Motor neuron (in vitro differentiated cells): ENCODE measurements at regions not wholly inside any gene's neighbourhood (a gene's known extent, or its start where the extent isn't known, plus 50 kb on each side); places are given as distances from the start of the nearest gene placed in this dataset.

Experiments
- ATAC-seq, 8 experiments: fragments of 200-7000 bp; cut with Tn5 transposase; replicated peaks in 6 of 8; 2 replicates each; pipeline ENCODE4 v1.8.0; 2021; ENCODE audit warnings: mild to moderate bottlenecking in 8 of 8, moderate library complexity in 8 of 8
- H3K27ac ChIP-seq, 2 donors: fragments of 250-450 bp; sonication (Bioruptor Pico); 2 replicates each; pipeline ENCODE4 v1.9.0; 2021; ENCODE audit warnings: antibody characterized with exemption in 2 of 2, mild to moderate bottlenecking in 2 of 2, moderate library complexity in 1 of 2
- H3K4me1 ChIP-seq, 2 donors: fragments of 250-450 bp; sonication (Bioruptor Pico); replicated peaks in 1 of 2; 2 replicates each; pipeline ENCODE4 v1.6.1; 2021; ENCODE audit warnings: antibody characterized with exemption in 2 of 2, mild to moderate bottlenecking in 2 of 2, moderate library complexity in 1 of 2
- H3K4me3 ChIP-seq, 5 donors: fragments of 250-450 bp; sonication (Bioruptor Pico); 2 replicates each; pipeline ENCODE4 v1.9.0; 2021; ENCODE audit warnings: antibody characterized with exemption in 5 of 5, mild to moderate bottlenecking in 5 of 5, moderate library complexity in 4 of 5
- WGBS, 10 experiments: fragments of 450-650 bp; shearing (Covaris generic); methylation state at CpG; one replicate each; pipeline ENCODE4 v1.0.0; 2022; 5-methylcytosine and 5-hydroxymethylcytosine counted together
- in situ Hi-C, 9 experiments: fragments of 400-800 bp; cut with MboI; loops; one replicate each; pipeline ENCODE4 v1.15.0; 2021; ENCODE audit warnings: low sequenced_read_pairs in 9 of 9, low pct_unique_long_range_greater_than_20kb in 2 of 9; ENCODE audit not compliant: unreplicated experiment in 9 of 9

GRCh38 chr1:208757846-208758245 is 513.7 kb upstream of the PLXNA2 start:
- H3K27ac ChIP-seq: no peak overlapping the region
- in situ Hi-C loops: no loop called here
- H3K4me1 ChIP-seq: peaks cover 0 to 11% of the 10 kb centered on the region in 2 donors
- peak in 3 of 8 experiments; percentile 60 to 91 (median 88) for ATAC-seq
- WGBS, 10 experiments: 0 to 100% (median 40%) methylated on average over 1 of the region's 1 CpG; no CpG with 5 or more reads in 5 of the 10 experiments
- no peak overlapping the region for H3K4me3 ChIP-seq

GRCh38 chr1:208759255-208759654 is 515.1 kb upstream of the PLXNA2 start:
- in situ Hi-C loops: no loop called here
- H3K4me3 ChIP-seq: no peak overlapping the region
- no peak for ATAC-seq

DNA sequence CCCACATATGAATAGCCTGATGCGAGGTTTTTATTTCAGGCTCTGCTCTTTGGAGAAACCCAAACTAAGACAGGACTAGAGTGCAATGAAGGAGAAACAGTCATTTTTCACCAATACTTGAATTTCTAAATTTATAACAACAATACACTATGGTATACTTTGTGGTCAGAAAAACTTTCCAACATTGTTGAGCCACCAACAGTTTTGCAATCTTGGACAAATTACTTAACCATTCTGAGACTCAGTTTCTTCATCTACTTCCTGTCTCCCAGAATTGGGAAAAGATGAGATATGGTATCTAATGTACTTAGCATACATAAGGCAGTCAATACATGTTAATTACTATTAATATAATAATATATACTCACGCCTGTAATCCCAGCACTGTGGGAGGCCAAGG is 519.8 kb upstream of the PLXNA2 start:
- Histone ChIP-seq H3K27ac (no peak overlapping the region), H3K4me1 (peaks cover 8 to 28% of the 10 kb centered on the region in 2 donors), H3K4me3 (no peak overlapping the region)
- WGBS, 10 experiments: 40 to 100% (median 100%) methylated on average over 1 to 2 of the region's 2 CpGs; no CpG with 5 or more reads in 3 of the 10 experiments
- no peak for ATAC-seq
- in situ Hi-C loops: no loop called here

More at GRCh38 chr1:208759255-208759654, 515.1 kb upstream of the PLXNA2 start:
- H3K27ac ChIP-seq: no peak overlapping the region
- H3K4me1 ChIP-seq: peaks cover 0 to 11% of the 10 kb centered on the region in 2 donors

DNA sequence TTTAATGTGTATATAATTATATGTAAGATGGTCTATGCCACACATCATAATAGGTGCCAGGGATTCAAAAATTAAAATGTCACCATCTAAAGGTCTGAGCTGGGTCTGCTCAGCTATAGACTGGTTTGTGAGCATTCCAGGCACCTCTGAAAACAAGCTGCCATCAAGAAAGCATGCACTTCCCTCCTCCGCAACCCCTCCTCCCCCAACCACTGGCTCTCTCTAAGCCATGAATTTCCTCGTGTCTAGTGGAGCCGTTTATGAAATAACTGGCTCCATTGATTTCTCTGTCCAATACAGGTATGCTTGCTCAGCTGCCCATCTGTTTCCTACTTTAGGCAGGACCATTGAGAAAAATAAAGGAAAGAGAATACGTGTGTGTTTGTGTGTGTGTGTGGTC is 522.6 kb upstream of the PLXNA2 start:
- peak in 5 of 8 experiments; percentile 37 to 85 (median 48) for ATAC-seq
- H3K4me1 ChIP-seq: peaks cover 8 to 34% of the 10 kb centered on the region in 2 donors
- H3K27ac ChIP-seq: no peak overlapping the region
- in situ Hi-C loops: no loop called here
- no peak overlapping the region for H3K4me3 ChIP-seq
- WGBS, 10 experiments: 0 to 80% (median 30%) methylated on average over 1 to 4 of the region's 4 CpGs; no CpG with 5 or more reads in 6 of the 10 experiments

DNA sequence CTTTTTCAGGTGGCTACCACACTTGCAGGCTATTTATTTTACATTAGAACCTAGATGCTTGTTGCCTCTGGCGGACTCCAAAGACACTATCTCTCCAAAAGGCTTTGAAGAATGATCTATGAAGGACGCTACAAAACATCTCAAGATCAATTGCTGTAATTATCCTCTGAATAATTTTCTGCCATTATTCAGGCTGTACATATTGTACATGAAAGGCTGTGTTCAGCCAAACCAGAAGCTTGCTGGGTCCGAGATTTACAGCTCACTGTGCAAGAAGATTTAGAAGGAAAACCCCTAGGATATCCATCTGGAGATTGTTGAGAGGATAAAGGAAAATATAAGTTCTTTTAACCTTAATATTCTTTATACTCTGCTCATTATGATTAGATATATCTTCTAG is 523.6 kb upstream of the PLXNA2 start:
- in situ Hi-C loops: no loop called here
- no peak overlapping the region for H3K4me3 ChIP-seq
- 0 to 100% (median 77%) methylated on average over 1 to 3 of the region's 3 CpGs; no CpG with 5 or more reads in 2 of the 10 experiments for WGBS, 10 experiments
- peak in 2 of 8 experiments; percentile 13 to 68 for ATAC-seq
- peaks cover 8 to 34% of the 10 kb centered on the region in 2 donors for H3K4me1 ChIP-seq
- no peak overlapping the region for H3K27ac ChIP-seq

GRCh38 chr1:208772891-208773290 is 528.7 kb upstream of the PLXNA2 start:
- in situ Hi-C loops: no loop called here
- WGBS, 10 experiments: 14 to 100% (median 81%) methylated on average over 1 to 4 of the region's 4 CpGs; no CpG with 5 or more reads in 3 of the 10 experiments
- ATAC-seq: no peak
- H3K4me3 ChIP-seq: no peak overlapping the region
- H3K4me1 ChIP-seq: peaks cover 0 to 28% of the 10 kb centered on the region in 2 donors
- H3K27ac ChIP-seq: no peak overlapping the region

GRCh38 chr1:208775841-208776240 is 531.7 kb upstream of the PLXNA2 start:
- no peak for ATAC-seq
- no peak overlapping the region for H3K27ac ChIP-seq
- H3K4me1 ChIP-seq: peaks cover 0 to 12% of the 10 kb centered on the region in 2 donors
- H3K4me3 ChIP-seq: no peak overlapping the region
- in situ Hi-C loops: no loop called here
- WGBS, 10 experiments: 0 to 88% (median 76%) methylated on average over 1 to 3 of the region's 3 CpGs; no CpG with 5 or more reads in 2 of the 10 experiments

- H3K4me3 ChIP-seq: no peak overlapping the region
- 15 to 96% (median 88%) methylated on average over 1 to 6 of the region's 6 CpGs for WGBS, 10 experiments
- in situ Hi-C loops: no loop called here
Measured at GRCh38 chr1:208778417-208778816, 534.2 kb upstream of the PLXNA2 start.

DNA sequence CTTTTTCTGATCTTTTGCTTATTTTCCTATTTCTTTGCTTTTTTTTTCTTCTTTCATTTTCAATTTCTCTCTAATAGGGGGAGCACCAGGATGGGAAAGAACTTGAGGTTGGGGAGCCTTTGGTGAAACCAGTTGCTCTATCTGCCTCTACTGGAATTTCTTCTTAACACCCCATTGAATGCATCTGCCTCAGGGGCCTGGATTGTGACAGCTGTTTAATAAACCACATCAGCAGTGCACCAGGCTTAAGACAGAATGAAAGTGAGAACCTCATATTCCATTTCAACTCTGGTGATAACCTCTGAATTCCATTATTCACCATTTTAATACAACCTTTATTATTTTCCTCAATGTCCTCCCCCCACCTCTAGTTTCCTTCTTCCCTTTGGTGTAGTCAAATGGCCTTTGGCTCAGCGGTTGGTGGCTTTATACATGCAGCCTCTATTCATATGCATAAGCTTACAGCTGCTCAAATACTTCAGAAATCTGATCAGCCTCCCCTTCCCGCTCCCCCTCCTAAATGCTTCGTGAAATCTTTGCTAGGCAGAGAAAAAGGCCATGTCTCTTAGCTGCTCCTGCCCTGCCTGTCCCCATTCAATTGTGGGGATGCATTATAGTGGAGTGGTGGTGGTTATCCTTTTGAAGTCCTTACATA is 537.3 kb upstream of the PLXNA2 start:
- H3K4me1 ChIP-seq: peaks cover 14 to 17% of the 10 kb centered on the region in 2 donors
- H3K27ac ChIP-seq: no peak overlapping the region
- ATAC-seq: peak in 6 of 8 experiments; percentile 54 to 89 (median 78)
- in situ Hi-C loops: no loop called here
- H3K4me3 ChIP-seq: no peak overlapping the region
- WGBS, 10 experiments: 0 to 43% (median 8%) methylated on average over 1 to 3 of the region's 3 CpGs

More at GRCh38 chr1:208778417-208778816, 534.2 kb upstream of the PLXNA2 start:
- peak in 1 of 8 experiments; percentile 21 for ATAC-seq
- H3K4me1 ChIP-seq: peaks cover 14 to 26% of the 10 kb centered on the region in 2 donors
- no peak overlapping the region for H3K27ac ChIP-seq

DNA sequence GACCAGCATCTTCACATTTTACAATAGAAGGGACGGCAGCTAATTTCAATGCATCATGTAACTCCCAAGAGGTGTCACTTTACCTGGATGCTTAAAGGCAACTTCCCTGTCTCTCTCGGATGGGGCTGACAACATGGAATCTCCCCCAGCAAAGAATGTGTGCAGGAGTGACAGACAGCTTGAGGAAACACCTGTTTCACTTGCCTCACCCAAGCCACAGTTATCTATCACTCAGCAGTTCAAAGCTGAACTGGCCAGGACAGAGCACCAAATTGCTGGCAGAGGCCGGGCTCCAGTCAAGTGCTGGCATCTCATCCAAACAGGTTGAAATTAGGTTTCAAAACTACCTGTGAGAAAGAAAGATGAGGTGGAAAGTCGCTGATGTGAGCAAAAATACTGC is 538.0 kb upstream of the PLXNA2 start:
- Histone ChIP-seq H3K4me1 (peaks cover 14 to 17% of the 10 kb centered on the region in 2 donors), H3K4me3 (no peak overlapping the region), H3K27ac (no peak overlapping the region)
- no peak for ATAC-seq
- in situ Hi-C loops: no loop called here
- 0 to 92% (median 40%) methylated on average over 1 to 4 of the region's 4 CpGs; no CpG with 5 or more reads in 1 of the 10 experiments for WGBS, 10 experiments

DNA sequence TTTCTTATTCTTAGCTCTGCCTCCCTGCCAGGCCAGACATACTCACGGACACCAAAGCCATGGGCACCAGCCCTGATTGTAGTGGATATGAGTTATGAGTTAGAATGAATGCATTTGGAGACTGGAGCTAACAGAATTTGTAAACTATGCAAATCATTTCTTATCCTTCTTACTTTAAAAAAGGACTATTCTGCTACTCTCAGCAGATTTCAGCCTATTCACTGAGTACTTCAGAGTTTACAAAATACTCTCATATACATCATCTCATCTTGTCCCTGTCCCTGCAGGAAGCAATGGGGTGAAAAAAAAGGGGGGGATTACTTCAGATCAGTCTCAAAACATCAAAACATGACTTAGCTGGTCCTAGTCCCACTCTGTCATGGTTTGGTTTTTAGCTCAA is 541.4 kb upstream of the PLXNA2 start:
- Histone ChIP-seq H3K4me1 (peaks cover 20 to 28% of the 10 kb centered on the region in 2 donors), H3K4me3 (no peak overlapping the region), H3K27ac (no peak overlapping the region)
- no peak for ATAC-seq
- in situ Hi-C loops: no loop called here
- 9 to 100% (median 91%) methylated on average over 1 of the region's 1 CpG; no CpG with 5 or more reads in 2 of the 10 experiments for WGBS, 10 experiments

DNA sequence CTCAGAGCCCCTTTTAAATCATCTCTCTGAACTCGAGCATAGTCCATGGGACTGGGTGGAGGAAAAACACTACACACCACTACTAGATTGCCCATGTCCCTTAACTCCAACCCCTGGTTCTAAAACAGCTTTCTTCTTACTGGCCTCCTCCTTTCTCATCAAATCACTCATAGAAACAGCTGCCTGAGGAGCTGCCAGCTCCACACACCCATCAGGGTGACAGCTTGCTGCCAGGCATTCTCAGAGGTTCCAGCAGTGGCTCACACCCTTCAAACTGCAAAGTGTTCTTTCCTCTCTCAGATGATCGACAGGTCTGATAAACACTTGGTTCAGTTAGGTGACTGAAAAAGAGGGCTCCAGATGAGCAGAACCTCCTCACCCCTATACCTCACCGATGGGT is 543.0 kb upstream of the PLXNA2 start:
- in situ Hi-C loops: no loop called here
- no peak overlapping the region for H3K27ac ChIP-seq

DNA sequence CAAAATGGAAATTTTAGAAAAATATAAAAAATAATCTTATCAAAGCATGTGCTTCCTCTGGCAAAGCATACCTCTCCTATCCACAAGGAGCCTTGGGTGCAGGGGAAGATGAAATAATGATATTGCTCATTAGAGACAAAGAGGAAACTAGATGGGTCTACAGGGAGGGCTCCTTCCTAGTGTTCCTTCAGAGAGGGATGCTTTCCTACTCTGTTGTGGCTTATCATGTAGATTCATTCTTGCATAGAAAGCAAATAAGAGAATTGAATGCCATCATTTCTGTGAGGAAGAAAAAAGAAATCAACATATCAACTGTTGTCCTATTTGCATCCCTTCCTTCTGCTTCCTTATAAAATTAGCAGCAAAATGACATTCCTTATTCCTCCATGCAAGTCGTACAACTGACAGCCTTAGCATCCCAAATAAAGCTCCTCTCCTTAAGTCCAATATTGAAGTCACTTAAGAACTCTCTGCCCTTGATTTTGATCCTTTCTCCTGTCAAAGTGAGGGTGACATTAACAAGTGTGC is 543.9 kb upstream of the PLXNA2 start:
- in situ Hi-C loops: no loop called here
- peak in 2 of 8 experiments; percentile 18 to 31 for ATAC-seq
- Histone ChIP-seq H3K27ac (no peak overlapping the region), H3K4me1 (peaks cover 6 to 16% of the 10 kb centered on the region in 2 donors), H3K4me3 (no peak overlapping the region)
- WGBS, 10 experiments: 0 to 43% (median 27%) methylated on average over 1 of the region's 1 CpG; no CpG with 5 or more reads in 3 of the 10 experiments

More for the DNA sequence above, 543.0 kb upstream of the PLXNA2 start:
- Histone ChIP-seq H3K4me1 (peaks cover 8 to 20% of the 10 kb centered on the region in 2 donors), H3K4me3 (no peak overlapping the region)
- WGBS, 10 experiments: 0 to 100% (median 83%) methylated on average over 1 to 3 of the region's 3 CpGs; no CpG with 5 or more reads in 5 of the 10 experiments
- ATAC-seq: peak in 2 of 8 experiments; percentile 16 to 33
